ENCODE measurements at regions not wholly inside any gene's neighbourhood (a gene's known extent, or its start where the extent isn't known, plus 50 kb on each side); places are given as distances from the start of the nearest gene placed in this dataset.
"Not testable (repeated sequence)": the region's sequence is repeated elsewhere in the genome, so short reads cannot be mapped to it uniquely, and the experiment has no call there.

DNA sequence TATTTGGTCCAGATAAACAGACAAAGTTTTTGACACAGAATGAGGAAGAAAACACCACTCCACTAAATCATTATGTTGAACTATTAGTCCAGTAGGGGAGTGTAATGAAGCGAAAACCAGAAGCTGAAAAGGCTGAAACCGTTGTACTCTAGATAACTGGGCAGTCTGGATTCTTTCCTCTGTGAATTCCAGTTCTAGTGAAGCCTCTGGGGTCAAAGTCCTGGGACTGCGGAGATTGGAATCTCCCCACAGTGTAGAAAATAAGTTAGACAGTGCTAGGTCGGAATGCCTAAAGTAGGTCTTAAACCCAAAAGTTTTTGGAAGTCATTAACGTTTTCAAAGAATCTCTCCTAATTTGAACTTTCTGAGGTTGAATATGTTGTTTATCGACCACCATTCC is 1589.9 kb downstream of the REEP3 start:
- not testable (repeated sequence) for TF ChIP-seq POLR2A (IDR thresholded peaks at IDR 0.05)
- TF ChIP-seq, protein P1, sequence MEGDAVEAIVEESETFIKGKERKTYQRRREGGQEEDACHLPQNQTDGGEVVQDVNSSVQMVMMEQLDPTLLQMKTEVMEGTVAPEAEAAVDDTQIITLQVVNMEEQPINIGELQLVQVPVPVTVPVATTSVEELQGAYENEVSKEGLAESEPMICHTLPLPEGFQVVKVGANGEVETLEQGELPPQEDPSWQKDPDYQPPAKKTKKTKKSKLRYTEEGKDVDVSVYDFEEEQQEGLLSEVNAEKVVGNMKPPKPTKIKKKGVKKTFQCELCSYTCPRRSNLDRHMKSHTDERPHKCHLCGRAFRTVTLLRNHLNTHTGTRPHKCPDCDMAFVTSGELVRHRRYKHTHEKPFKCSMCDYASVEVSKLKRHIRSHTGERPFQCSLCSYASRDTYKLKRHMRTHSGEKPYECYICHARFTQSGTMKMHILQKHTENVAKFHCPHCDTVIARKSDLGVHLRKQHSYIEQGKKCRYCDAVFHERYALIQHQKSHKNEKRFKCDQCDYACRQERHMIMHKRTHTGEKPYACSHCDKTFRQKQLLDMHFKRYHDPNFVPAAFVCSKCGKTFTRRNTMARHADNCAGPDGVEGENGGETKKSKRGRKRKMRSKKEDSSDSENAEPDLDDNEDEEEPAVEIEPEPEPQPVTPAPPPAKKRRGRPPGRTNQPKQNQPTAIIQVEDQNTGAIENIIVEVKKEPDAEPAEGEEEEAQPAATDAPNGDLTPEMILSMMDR (IDR thresholded peaks at IDR 0.05), result not testable (repeated sequence)
